ENCODE measurements at regions not wholly inside any gene's neighbourhood (a gene's known extent, or its start where the extent isn't known, plus 50 kb on each side); places are given as distances from the start of the nearest gene placed in this dataset.

DNA sequence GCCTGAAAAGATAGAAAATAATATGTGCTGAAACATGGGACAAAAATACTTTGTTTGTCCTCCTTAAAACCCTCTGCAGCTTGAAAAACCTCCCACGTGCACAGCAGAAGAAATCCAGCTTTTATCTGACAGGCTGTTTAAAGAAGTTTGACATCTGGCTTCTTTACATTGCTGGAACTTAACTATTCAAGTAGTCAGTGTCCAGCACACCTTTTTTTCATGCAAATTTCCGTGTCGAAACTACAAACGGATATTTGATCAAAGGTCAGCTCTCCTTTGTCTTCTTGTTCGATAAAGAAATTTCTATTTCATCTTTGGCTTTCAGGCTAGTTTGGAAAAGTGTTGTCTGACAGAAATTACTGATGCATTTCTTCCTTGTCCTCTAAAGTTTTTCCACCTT lies 66.8 kb upstream of the KBTBD8 start:
- no peak for DNase-seq
- Histone ChIP-seq H3K27me3 (no peaks in the 10 kb centered on the region), H3K4me1 (peaks cover 0 to 13% (median 2%) of the 10 kb centered on the region in 4 donors), H3K27ac (peak overlapping the region in 3 of 4 donors; percentile 8 to 35 (median 26)), H3K4me3 (no peak overlapping the region), H3K36me3 (no peaks in the 10 kb centered on the region), H3K9me3 (no peaks in the 10 kb centered on the region)
- intact Hi-C loops (cut with DNase I; ENCODE audit: low total_unique reads): no loop called here
- WGBS, 2 donors (ENCODE audit: low coverage in 1 of 2): 23% methylated on average over 4 to 5 of the region's 5 CpGs
- TF ChIP-seq, protein P1, sequence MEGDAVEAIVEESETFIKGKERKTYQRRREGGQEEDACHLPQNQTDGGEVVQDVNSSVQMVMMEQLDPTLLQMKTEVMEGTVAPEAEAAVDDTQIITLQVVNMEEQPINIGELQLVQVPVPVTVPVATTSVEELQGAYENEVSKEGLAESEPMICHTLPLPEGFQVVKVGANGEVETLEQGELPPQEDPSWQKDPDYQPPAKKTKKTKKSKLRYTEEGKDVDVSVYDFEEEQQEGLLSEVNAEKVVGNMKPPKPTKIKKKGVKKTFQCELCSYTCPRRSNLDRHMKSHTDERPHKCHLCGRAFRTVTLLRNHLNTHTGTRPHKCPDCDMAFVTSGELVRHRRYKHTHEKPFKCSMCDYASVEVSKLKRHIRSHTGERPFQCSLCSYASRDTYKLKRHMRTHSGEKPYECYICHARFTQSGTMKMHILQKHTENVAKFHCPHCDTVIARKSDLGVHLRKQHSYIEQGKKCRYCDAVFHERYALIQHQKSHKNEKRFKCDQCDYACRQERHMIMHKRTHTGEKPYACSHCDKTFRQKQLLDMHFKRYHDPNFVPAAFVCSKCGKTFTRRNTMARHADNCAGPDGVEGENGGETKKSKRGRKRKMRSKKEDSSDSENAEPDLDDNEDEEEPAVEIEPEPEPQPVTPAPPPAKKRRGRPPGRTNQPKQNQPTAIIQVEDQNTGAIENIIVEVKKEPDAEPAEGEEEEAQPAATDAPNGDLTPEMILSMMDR (IDR thresholded peaks at IDR 0.05): no peak
- TF ChIP-seq POLR2AphosphoS5 (IDR thresholded peaks at IDR 0.05) (no peak), POLR2A (IDR thresholded peaks at IDR 0.05) (no peak), EP300 (IDR thresholded peaks at IDR 0.05; ENCODE audit: low read depth) (no peak)
- in situ Hi-C loops (cut with MboI; ENCODE audit: low pct_ligation_motif_present in 1 of 4, low pct_unique_long_range_greater_than_20kb in 1 of 4, low sequenced_read_pairs in 3 of 4): loop anchor here in 1 of 4 donors (25.0 kb wide), 1 partner anchor 1956 kb away; no protein-coding TSS in a partner anchor

DNA sequence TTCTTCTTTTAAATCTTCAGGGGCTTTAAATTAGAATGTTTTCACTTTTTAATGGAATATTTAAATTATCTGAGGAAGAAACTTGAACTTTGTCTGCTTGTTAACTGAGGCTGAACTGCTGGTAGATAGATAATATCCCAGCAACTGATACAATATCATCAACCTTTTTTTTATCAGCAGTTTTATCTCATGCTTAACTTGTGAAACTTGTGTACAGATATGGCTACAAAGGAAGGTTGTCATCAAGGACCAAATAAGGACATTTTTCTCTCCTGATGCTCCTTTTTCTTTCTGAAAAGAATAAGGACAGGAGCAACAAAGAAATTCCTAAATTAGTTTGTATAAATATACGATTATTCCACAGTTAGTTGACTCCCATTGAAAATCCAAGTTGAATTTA lies 66.4 kb upstream of the KBTBD8 start:
- no peak for TF ChIP-seq POLR2A (IDR thresholded peaks at IDR 0.05)
- TF ChIP-seq EP300 (IDR thresholded peaks at IDR 0.05; ENCODE audit: low read depth): no peak
- TF ChIP-seq POLR2AphosphoS5 (IDR thresholded peaks at IDR 0.05): no peak
- TF ChIP-seq, protein P1 (IDR thresholded peaks at IDR 0.05): no peak
- 40 to 54% methylated on average over 1 of the region's 1 CpG for WGBS, 2 donors (ENCODE audit: low coverage in 1 of 2)
- DNase-seq: no peak
- intact Hi-C loops (cut with DNase I; ENCODE audit: low total_unique reads) (no loop called here), in situ Hi-C loops (cut with MboI; ENCODE audit: low pct_ligation_motif_present in 1 of 4, low pct_unique_long_range_greater_than_20kb in 1 of 4, low sequenced_read_pairs in 3 of 4) (loop anchor here in 1 of 4 donors (25.0 kb wide), 1 partner anchor 1956 kb away; no protein-coding TSS in a partner anchor)
- no peaks in the 10 kb centered on the region for H3K36me3 ChIP-seq
- H3K4me1 ChIP-seq: peaks cover 0 to 13% (median 2%) of the 10 kb centered on the region in 4 donors
- H3K4me3 ChIP-seq: no peak overlapping the region
- H3K9me3 ChIP-seq: no peaks in the 10 kb centered on the region
- no peaks in the 10 kb centered on the region for H3K27me3 ChIP-seq
- peak overlapping the region in 3 of 4 donors; percentile 8 to 35 (median 26) for H3K27ac ChIP-seq

DNA sequence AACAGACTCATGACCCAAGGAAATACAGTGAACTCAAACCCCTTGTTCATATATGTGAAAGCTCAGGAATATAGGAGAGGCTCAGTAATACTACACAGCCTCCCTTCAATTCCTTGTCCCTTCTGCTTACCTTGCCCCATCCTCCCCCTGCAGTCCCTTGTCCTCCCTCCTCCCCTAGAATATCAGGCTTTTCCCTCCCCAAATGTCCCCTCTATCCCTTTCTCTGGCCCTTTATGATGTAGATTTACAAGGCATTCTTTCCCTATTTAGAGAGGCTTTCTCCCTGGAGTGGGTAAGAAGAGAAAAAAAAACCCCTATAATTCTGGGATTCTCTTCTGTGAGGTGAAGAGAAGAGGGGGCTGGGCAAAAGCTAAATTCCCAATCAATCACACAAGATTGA lies 64.9 kb upstream of the KBTBD8 start:
- TF ChIP-seq EP300 (IDR thresholded peaks at IDR 0.05; ENCODE audit: low read depth) (no peak), POLR2AphosphoS5 (IDR thresholded peaks at IDR 0.05) (no peak), POLR2A (IDR thresholded peaks at IDR 0.05) (no peak)
- TF ChIP-seq, protein P1 (IDR thresholded peaks at IDR 0.05): no peak
- no peak overlapping the region for H3K27ac ChIP-seq
- in situ Hi-C loops (cut with MboI; ENCODE audit: low pct_ligation_motif_present in 1 of 4, low pct_unique_long_range_greater_than_20kb in 1 of 4, low sequenced_read_pairs in 3 of 4): loop anchor here in 1 of 4 donors (25.0 kb wide), 1 partner anchor 1954 kb away; no protein-coding TSS in a partner anchor
- no peak overlapping the region for H3K4me3 ChIP-seq
- H3K36me3 ChIP-seq: no peaks in the 10 kb centered on the region
- peaks cover 0 to 13% (median 2%) of the 10 kb centered on the region in 4 donors for H3K4me1 ChIP-seq
- H3K27me3 ChIP-seq: no peaks in the 10 kb centered on the region
- H3K9me3 ChIP-seq: no peaks in the 10 kb centered on the region
- DNase-seq: no peak
- intact Hi-C loops (cut with DNase I; ENCODE audit: low total_unique reads): no loop called here

DNA sequence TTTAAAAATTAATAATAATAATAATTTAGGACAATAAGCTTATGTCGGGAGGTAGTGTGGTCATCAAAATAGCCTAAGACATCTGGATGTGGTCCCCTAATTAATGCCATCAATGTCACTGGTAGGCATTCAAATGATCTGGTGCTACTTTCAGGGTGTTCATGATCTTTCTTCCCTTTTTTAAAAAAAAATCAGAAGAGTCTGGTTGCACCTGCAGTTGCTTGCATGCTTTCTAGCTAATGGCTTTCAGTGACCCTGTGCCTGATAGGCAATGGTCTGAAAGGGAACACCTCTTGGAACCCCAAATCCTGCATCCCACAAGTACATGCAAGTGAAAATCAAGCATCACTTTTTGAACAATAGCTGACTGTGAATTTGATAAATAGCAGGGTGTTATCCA lies 64.1 kb upstream of the KBTBD8 start:
- intact Hi-C loops (cut with DNase I; ENCODE audit: low total_unique reads): no loop called here
- H3K4me1 ChIP-seq: peaks cover 0 to 13% (median 2%) of the 10 kb centered on the region in 4 donors
- no peak for DNase-seq
- H3K27ac ChIP-seq: no peak overlapping the region
- no peak overlapping the region for H3K4me3 ChIP-seq
- H3K36me3 ChIP-seq: no peaks in the 10 kb centered on the region
- TF ChIP-seq POLR2AphosphoS5 (IDR thresholded peaks at IDR 0.05) (no peak), POLR2A (IDR thresholded peaks at IDR 0.05) (no peak), EP300 (IDR thresholded peaks at IDR 0.05; ENCODE audit: low read depth) (no peak)
- TF ChIP-seq, protein P1 (IDR thresholded peaks at IDR 0.05): no peak
- no peaks in the 10 kb centered on the region for H3K9me3 ChIP-seq
- 74 to 75% methylated on average over 1 of the region's 1 CpG for WGBS, 2 donors (ENCODE audit: low coverage in 1 of 2)
- in situ Hi-C loops (cut with MboI; ENCODE audit: low pct_ligation_motif_present in 1 of 4, low pct_unique_long_range_greater_than_20kb in 1 of 4, low sequenced_read_pairs in 3 of 4): loop anchor here in 1 of 4 donors (25.0 kb wide), 1 partner anchor 1953 kb away; no protein-coding TSS in a partner anchor
- H3K27me3 ChIP-seq: no peaks in the 10 kb centered on the region

Data from transverse colon (tissue), 4 donors.